ENCODE measurements at regions not wholly inside any gene's neighbourhood (a gene's known extent, or its start where the extent isn't known, plus 50 kb on each side); places are given as distances from the start of the nearest gene placed in this dataset.

DNA sequence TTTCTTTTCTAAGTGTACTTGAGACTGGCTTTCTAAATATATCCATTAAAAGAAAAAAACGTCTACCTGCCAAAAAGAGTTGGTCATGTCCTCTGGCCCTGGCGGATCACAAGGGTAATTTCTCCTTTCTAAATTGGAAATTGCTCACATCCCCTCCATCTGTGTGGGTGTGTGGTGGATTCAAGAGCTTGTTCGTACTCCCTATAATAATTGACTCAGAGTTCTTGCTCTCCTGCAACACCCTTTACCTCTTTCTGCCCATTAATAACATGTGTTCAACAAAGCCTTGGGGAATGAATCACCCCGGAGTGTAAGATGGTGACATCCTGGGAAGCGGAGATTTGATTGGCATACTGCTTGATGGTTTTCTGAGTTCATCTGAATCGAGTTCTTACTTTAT is 263.8 kb downstream of the ALDH8A1 start:
- TF ChIP-seq, protein P1, sequence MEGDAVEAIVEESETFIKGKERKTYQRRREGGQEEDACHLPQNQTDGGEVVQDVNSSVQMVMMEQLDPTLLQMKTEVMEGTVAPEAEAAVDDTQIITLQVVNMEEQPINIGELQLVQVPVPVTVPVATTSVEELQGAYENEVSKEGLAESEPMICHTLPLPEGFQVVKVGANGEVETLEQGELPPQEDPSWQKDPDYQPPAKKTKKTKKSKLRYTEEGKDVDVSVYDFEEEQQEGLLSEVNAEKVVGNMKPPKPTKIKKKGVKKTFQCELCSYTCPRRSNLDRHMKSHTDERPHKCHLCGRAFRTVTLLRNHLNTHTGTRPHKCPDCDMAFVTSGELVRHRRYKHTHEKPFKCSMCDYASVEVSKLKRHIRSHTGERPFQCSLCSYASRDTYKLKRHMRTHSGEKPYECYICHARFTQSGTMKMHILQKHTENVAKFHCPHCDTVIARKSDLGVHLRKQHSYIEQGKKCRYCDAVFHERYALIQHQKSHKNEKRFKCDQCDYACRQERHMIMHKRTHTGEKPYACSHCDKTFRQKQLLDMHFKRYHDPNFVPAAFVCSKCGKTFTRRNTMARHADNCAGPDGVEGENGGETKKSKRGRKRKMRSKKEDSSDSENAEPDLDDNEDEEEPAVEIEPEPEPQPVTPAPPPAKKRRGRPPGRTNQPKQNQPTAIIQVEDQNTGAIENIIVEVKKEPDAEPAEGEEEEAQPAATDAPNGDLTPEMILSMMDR (conservative IDR thresholded peaks at IDR 0.05): no peak
- TF ChIP-seq EZH2 (IDR thresholded peaks at IDR 0.05; ENCODE audit: low read depth): no peak
